IMR-90 (cell line): ENCODE measurements at regions not wholly inside any gene's neighbourhood (a gene's known extent, or its start where the extent isn't known, plus 50 kb on each side); places are given as distances from the start of the nearest gene placed in this dataset.

Source experiments
- BHLHE40 ChIP-seq: fragments of 150-350 bp; IDR thresholded peaks from 2 replicates; pipeline ENCODE4 v1.6.1; 2016; ENCODE audit warnings: mild to moderate bottlenecking, low read depth, low read length
- CEBPB ChIP-seq: IDR thresholded peaks from 2 replicates; pipeline ENCODE4 v1.6.1; 2012; ENCODE audit warnings: low read depth, low read length, improper control_type of control experiment
- CHD1 ChIP-seq: IDR thresholded peaks from 2 replicates; pipeline ENCODE4 v1.6.1; 2012; ENCODE audit warnings: low read depth, low read length, improper control_type of control experiment
- CTCF ChIP-seq: conservative IDR thresholded peaks from 2 replicates; pipeline ENCODE4 v1.5.1; 2012; ENCODE audit warnings: mild to moderate bottlenecking, low read depth, low read length, improper control_type of control experiment
- ELK1 ChIP-seq: fragments of 150-350 bp; IDR thresholded peaks from 2 replicates; pipeline ENCODE4 v1.6.1; 2016; ENCODE audit warnings: low read depth, mild to moderate bottlenecking, low read length, moderate library complexity, borderline replicate concordance
- MAFK ChIP-seq: IDR thresholded peaks from 2 replicates; pipeline ENCODE4 v1.6.1; 2012; ENCODE audit warnings: low read depth, low read length, improper control_type of control experiment
- MAZ ChIP-seq: IDR thresholded peaks from 2 replicates; pipeline ENCODE4 v1.6.1; 2012; ENCODE audit warnings: low read depth, mild to moderate bottlenecking, low read length, improper control_type of control experiment, moderate library complexity, borderline replicate concordance
- MXI1 ChIP-seq: IDR thresholded peaks from 2 replicates; pipeline ENCODE4 v1.6.1; 2012; ENCODE audit warnings: low read depth, mild to moderate bottlenecking, low read length, moderate library complexity, borderline replicate concordance
- POLR2A ChIP-seq: IDR thresholded peaks from 2 replicates; pipeline ENCODE4 v1.6.1; 2012; ENCODE audit warnings: mild to moderate bottlenecking, low read depth, low read length
- RAD21 ChIP-seq: IDR thresholded peaks from 2 replicates; pipeline ENCODE4 v1.6.1; 2012; ENCODE audit warnings: low read length, improper control_type of control experiment
- RCOR1 ChIP-seq: IDR thresholded peaks from 2 replicates; pipeline ENCODE4 v1.6.1; 2012; ENCODE audit warnings: mild to moderate bottlenecking, low read length, improper control_type of control experiment; ENCODE audit not compliant: insufficient replicate concordance
- RFX5 ChIP-seq: IDR thresholded peaks from 2 replicates; pipeline ENCODE4 v1.8.0; 2012; ENCODE audit warnings: low read depth, mild to moderate bottlenecking, low read length, moderate library complexity
- SMC3 ChIP-seq: fragments of 150-350 bp; IDR thresholded peaks from 2 replicates; pipeline ENCODE4 v1.6.1; 2016; ENCODE audit warnings: low read depth, mild to moderate bottlenecking, antibody characterized with exemption, low read length, moderate library complexity
- USF2 ChIP-seq: fragments of 150-350 bp; IDR thresholded peaks from 2 replicates; pipeline ENCODE4 v1.6.1; 2017; ENCODE audit warnings: mild to moderate bottlenecking, antibody characterized with exemption, low read length, low read depth

- TF ChIP-seq POLR2A = no peak
- no peak for TF ChIP-seq CTCF
- no peak for TF ChIP-seq CHD1
- TF ChIP-seq USF2 = no peak
- TF ChIP-seq MAZ = no peak
- TF ChIP-seq CEBPB = no peak
- no peak for TF ChIP-seq RAD21
- TF ChIP-seq BHLHE40 = no peak
- TF ChIP-seq SMC3 = no peak
- no peak for TF ChIP-seq MXI1
- no peak for TF ChIP-seq RCOR1
- no peak for TF ChIP-seq RFX5
- no peak for TF ChIP-seq ELK1
- no peak for TF ChIP-seq MAFK
Observed at GRCh38 chr6:76124018-76124417, 51.6 kb upstream of the IMPG1 start.
